Endothelial cell of umbilical vein (primary cell): ENCODE measurements at regions not wholly inside any gene's neighbourhood (a gene's known extent, or its start where the extent isn't known, plus 50 kb on each side); places are given as distances from the start of the nearest gene placed in this dataset.

Experiments
- BruUV-seq: library from RNA; stranded (reverse); fragments of 400-500 nt; replicated peaks from 2 replicates; lab custom pipeline; 2021; lab: Mats Ljungman, UMichigan
- CTCF ChIA-PET: fragments of 300-600, 350-600 bp; sonication (Branson Sonifier 250); formaldehyde crosslinking; loops from one replicate; lab custom pipeline; 2021; ENCODE audit warnings: antibody characterized with exemption, inconsistent platforms; lab: Charles Lee
- POLR2A ChIA-PET: fragments of 300-600, 350-600 bp; sonication (Branson Sonifier 250); formaldehyde crosslinking; loops from one replicate; lab custom pipeline; 2021; ENCODE audit warnings: antibody characterized with exemption, inconsistent platforms; lab: Charles Lee
- DNase-seq: peaks from one replicate; pipeline ENCODE4 v3.0.0-alpha.2; 2011; ENCODE audit warnings: low read depth, low spot score
- FAIRE-seq: peaks from 2 replicates; lab custom pipeline; 2011; peaks lifted over from hg19 to GRCh38; lab: Jason Lieb, UNC
- H2AFZ ChIP-seq: 2 replicates; pipeline ENCODE4 v1.6.0; 2012; ENCODE audit warnings: low read depth, low read length, control low read depth, inconsistent platforms
- H3K27ac ChIP-seq: 2 replicates; pipeline ENCODE4 v1.5.1; 2011; ENCODE audit warnings: low read depth, mild to moderate bottlenecking, control low read depth, low read length, moderate library complexity; ENCODE audit not compliant: insufficient read depth
- H3K27me3 ChIP-seq, 2 experiments: 2 replicates each; pipeline versions ENCODE4 v1.6.0 to v1.6.1; 2011; ENCODE audit warnings: low read length in 2 of 2, mixed read lengths in 1 of 2; ENCODE audit not compliant: control insufficient read depth in 2 of 2, insufficient read depth in 2 of 2
- H3K36me3 ChIP-seq, 2 experiments: 2 replicates in 1 of 2; 3 replicates in 1 of 2; pipeline ENCODE4 v1.5.1; 2011; ENCODE audit warnings: low read length in 2 of 2, mild to moderate bottlenecking in 1 of 2, moderate library complexity in 1 of 2; ENCODE audit not compliant: control insufficient read depth in 2 of 2, insufficient read depth in 2 of 2; ENCODE audit errors: extremely low read depth in 1 of 2
- H3K4me1 ChIP-seq: 3 replicates; pipeline ENCODE4 v1.5.1; 2011; ENCODE audit warnings: mild to moderate bottlenecking, low read length; ENCODE audit not compliant: control insufficient read depth, insufficient read depth; ENCODE audit errors: extremely low read depth
- H3K4me2 ChIP-seq: 2 replicates; pipeline ENCODE4 v1.6.1; 2011; ENCODE audit warnings: low read length, control low read depth, mixed read lengths; ENCODE audit not compliant: insufficient read depth
- H3K4me3 ChIP-seq, 3 experiments: fragments of 200-600 bp in 1 of 3; sonication (generic), shearing (Covaris generic) in 1 of 3; replicated peaks in 1 of 3; 2 replicates each; pipeline ENCODE4 v1.5.1; 2011 to 2016; ENCODE audit warnings: control low read depth in 3 of 3, low read length in 3 of 3, mild to moderate bottlenecking in 2 of 3, inconsistent platforms in 1 of 3, low read depth in 1 of 3, moderate library complexity in 1 of 3; ENCODE audit not compliant: insufficient read depth in 1 of 3
- H3K79me2 ChIP-seq: 2 replicates; pipeline ENCODE4 v1.6.0; 2012; ENCODE audit warnings: low read length, inconsistent platforms; ENCODE audit not compliant: control insufficient read depth, insufficient read depth
- H3K9ac ChIP-seq: replicated peaks from 2 replicates; pipeline ENCODE3; 2011; ENCODE audit warnings: low read length, control low read depth; ENCODE audit not compliant: insufficient read depth; ENCODE audit errors: extremely low read depth
- H3K9me1 ChIP-seq: replicated peaks from 3 replicates; pipeline ENCODE4 v1.6.0; 2011; ENCODE audit warnings: mild to moderate bottlenecking, low read length; ENCODE audit not compliant: control insufficient read depth, insufficient read depth; ENCODE audit errors: extremely low read depth
- H3K9me3 ChIP-seq: replicated peaks from 2 replicates; pipeline ENCODE4 v1.5.1; 2012; ENCODE audit warnings: low read length, inconsistent platforms; ENCODE audit not compliant: control insufficient read depth, insufficient read depth
- H4K20me1 ChIP-seq: replicated peaks from 2 replicates; pipeline ENCODE3; 2011; ENCODE audit warnings: mild to moderate bottlenecking, low read length; ENCODE audit not compliant: control insufficient read depth, insufficient read depth; ENCODE audit errors: extremely low read depth
- EZH2 ChIP-seq: IDR thresholded peaks from 2 replicates; pipeline ENCODE4 v1.6.1; 2012; ENCODE audit warnings: borderline replicate concordance, low read depth, mild to moderate bottlenecking, moderate library complexity, low read length, inconsistent platforms; ENCODE audit not compliant: severe bottlenecking
- FOS ChIP-seq: IDR thresholded peaks from 2 replicates; pipeline ENCODE4 v1.6.1; 2011; ENCODE audit warnings: mild to moderate bottlenecking, low read length, moderate library complexity, borderline replicate concordance; ENCODE audit not compliant: insufficient read depth
- GATA2 ChIP-seq: IDR thresholded peaks from 2 replicates; pipeline ENCODE4 v1.7.0; 2011; ENCODE audit warnings: low read depth, mild to moderate bottlenecking, moderate library complexity, mixed read lengths, low read length; ENCODE audit not compliant: insufficient read length, insufficient read depth
- JUN ChIP-seq: IDR thresholded peaks from 2 replicates; pipeline ENCODE4 v1.6.1; 2011; ENCODE audit warnings: borderline replicate concordance, low read depth; ENCODE audit not compliant: insufficient read length, insufficient read depth
- MAX ChIP-seq: IDR thresholded peaks from 2 replicates; pipeline ENCODE4 v1.6.1; 2011; ENCODE audit not compliant: insufficient read depth, insufficient read length
- MYC ChIP-seq: IDR thresholded peaks from one replicate; pipeline ENCODE4 v1.6.1; 2011; ENCODE audit warnings: mild to moderate bottlenecking, low read depth, low read length
- POLR2A ChIP-seq: IDR thresholded peaks from 2 replicates; pipeline ENCODE4 v1.6.1; 2012; ENCODE audit warnings: low read depth, mild to moderate bottlenecking, control low read depth, low read length
- POLR2AphosphoS5 ChIP-seq: IDR thresholded peaks from 2 replicates; pipeline ENCODE4 v1.6.1; 2012; ENCODE audit warnings: low read depth, mild to moderate bottlenecking, control low read depth, low read length, moderate library complexity; ENCODE audit not compliant: insufficient read depth
- dilution Hi-C: fragments of 300-500 bp; cut with MboI; formaldehyde crosslinking; loops from one replicate; pipeline ENCODE4 v1.15.0; 2019; ENCODE audit warnings: low sequenced_read_pairs; ENCODE audit not compliant: extremely low pct_ligation_motif_present
- intact Hi-C: fragments of 100-400 bp; cut with micrococcal nuclease; formaldehyde crosslinking; loops from one replicate; pipeline ENCODE4 v1.10.0; 2022
- TF ChIP-seq, protein P1 (sequence below), 2 donors: IDR thresholded peaks; 1 replicate in 1 of 2; 2 replicates in 1 of 2; pipeline ENCODE4 v1.5.1; 2011; ENCODE audit warnings: low read length in 2 of 2, mild to moderate bottlenecking in 2 of 2, moderate library complexity in 2 of 2, control low read depth in 1 of 2, inconsistent platforms in 1 of 2, low read depth in 1 of 2; ENCODE audit not compliant: insufficient read depth in 1 of 2; ENCODE audit errors: extremely low read depth in 1 of 2

DNA sequence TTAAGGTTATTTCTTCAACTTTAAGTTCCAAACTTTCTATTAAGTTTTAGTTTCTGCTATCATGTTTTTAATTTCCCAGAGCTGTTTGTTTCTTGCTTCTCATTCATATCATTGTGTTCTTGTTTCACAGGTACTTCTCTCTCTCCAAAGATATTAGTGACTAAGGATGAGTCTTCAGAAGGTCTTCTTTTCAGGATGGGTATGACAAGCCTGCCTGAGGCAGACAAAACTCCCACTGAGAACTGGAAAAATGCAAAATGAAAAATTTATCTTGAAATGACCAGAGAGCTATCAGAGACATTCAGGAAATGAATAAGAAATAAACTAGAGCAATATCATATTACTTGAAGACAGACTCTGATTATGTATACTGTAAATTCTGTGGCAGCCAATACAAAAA, 110.8 kb upstream of the EGFR start:
- Histone ChIP-seq H2AFZ (no peak overlapping the region), H3K9ac (no peak overlapping the region), H3K4me2 (no peak overlapping the region), H3K27ac (no peak overlapping the region), H3K9me3 (no peaks in the 10 kb centered on the region), H3K4me3 (no peak overlapping the region), H3K79me2 (no peaks in the 10 kb centered on the region), H3K9me1 (no peaks in the 10 kb centered on the region), H3K27me3 (peaks cover 5 to 15% of the 10 kb centered on the region in 2 experiments), H3K36me3 (no peaks in the 10 kb centered on the region), H4K20me1 (no peaks in the 10 kb centered on the region), H3K4me1 (no peaks in the 10 kb centered on the region)
- BruUV-seq: no TSS peak
- POLR2A ChIA-PET: no interaction called here
- CTCF ChIA-PET: no interaction called here
- no peak for TF ChIP-seq FOS
- no peak for TF ChIP-seq POLR2AphosphoS5
- TF ChIP-seq EZH2: no peak
- no peak for TF ChIP-seq GATA2
- TF ChIP-seq MAX: no peak
- TF ChIP-seq JUN: no peak
- TF ChIP-seq POLR2A: no peak
- no peak for TF ChIP-seq MYC
- TF ChIP-seq, protein P1, sequence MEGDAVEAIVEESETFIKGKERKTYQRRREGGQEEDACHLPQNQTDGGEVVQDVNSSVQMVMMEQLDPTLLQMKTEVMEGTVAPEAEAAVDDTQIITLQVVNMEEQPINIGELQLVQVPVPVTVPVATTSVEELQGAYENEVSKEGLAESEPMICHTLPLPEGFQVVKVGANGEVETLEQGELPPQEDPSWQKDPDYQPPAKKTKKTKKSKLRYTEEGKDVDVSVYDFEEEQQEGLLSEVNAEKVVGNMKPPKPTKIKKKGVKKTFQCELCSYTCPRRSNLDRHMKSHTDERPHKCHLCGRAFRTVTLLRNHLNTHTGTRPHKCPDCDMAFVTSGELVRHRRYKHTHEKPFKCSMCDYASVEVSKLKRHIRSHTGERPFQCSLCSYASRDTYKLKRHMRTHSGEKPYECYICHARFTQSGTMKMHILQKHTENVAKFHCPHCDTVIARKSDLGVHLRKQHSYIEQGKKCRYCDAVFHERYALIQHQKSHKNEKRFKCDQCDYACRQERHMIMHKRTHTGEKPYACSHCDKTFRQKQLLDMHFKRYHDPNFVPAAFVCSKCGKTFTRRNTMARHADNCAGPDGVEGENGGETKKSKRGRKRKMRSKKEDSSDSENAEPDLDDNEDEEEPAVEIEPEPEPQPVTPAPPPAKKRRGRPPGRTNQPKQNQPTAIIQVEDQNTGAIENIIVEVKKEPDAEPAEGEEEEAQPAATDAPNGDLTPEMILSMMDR (IDR thresholded peaks at IDR 0.05; ENCODE audit: extremely low read depth in 1 of 2, insufficient read depth in 1 of 2, low read depth in 1 of 2, low read length in 2 of 2): no peak
- intact Hi-C loops: no loop called here
- no peak for DNase-seq
- no peak for FAIRE-seq
- dilution Hi-C loops: no loop called here
